ENCODE measurements at regions not wholly inside any gene's neighbourhood (a gene's known extent, or its start where the extent isn't known, plus 50 kb on each side); places are given as distances from the start of the nearest gene placed in this dataset.
"Not testable (repeated sequence)": the region's sequence is repeated elsewhere in the genome, so short reads cannot be mapped to it uniquely, and the experiment has no call there.

DNA sequence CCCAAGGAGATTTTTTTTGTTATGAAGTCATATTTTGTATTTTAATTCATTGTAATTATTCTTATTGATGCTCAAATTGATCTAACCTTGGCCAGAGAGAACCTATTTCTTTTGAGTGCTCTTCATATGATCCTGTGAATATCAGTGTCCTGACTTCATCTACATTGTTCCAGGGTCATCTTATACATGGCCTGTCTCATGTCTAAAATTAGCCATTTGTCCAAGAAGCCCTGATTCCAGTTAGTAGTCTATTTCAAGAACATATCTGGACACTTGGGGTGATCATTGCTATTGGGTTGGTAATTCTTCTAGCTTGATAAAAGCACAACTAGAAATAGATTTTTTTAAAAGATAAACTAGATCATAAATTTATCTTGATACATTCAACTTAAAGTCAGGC lies 266.2 kb downstream of the SPRY1 start:
- ATAC-seq, result no peak
- no peak overlapping the region for H3K27ac Mint-ChIP-seq
- no peaks in the 10 kb centered on the region for H3K9me3 Mint-ChIP-seq
- peaks cover 27% of the 10 kb centered on the region for H3K27me3 Mint-ChIP-seq
- peaks cover under 1% of the 10 kb centered on the region for H3K4me1 Mint-ChIP-seq
- H3K4me3 Mint-ChIP-seq, result no peak overlapping the region
- no peaks in the 10 kb centered on the region for H3K36me3 Mint-ChIP-seq

DNA sequence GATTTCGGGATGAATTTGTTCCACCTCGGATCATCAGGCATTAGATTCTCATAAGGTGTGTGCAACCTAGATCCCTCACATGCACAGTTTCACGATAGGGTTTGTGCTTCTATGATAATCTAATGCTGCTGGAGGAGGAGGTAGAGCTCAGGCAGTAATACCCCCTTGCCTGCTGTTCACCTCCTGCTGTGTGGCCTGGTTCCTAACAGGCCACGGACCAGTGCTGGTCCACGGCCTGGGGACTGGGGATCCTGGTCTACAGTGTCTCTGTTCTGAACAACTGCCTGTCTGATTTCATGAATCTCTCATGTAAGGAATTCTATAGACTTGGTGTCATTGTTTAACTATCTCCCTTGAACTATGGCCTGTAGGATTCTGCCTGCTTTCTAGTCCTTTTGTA lies 269.9 kb downstream of the SPRY1 start:
- Mint-ChIP-seq H3K36me3 (no peaks in the 10 kb centered on the region), H3K4me3 (no peak overlapping the region), H3K27ac (no peak overlapping the region), H3K9me3 (no peaks in the 10 kb centered on the region), H3K27me3 (peaks cover 31% of the 10 kb centered on the region), H3K4me1 (peaks cover 3% of the 10 kb centered on the region)
- ATAC-seq, result no peak

DNA sequence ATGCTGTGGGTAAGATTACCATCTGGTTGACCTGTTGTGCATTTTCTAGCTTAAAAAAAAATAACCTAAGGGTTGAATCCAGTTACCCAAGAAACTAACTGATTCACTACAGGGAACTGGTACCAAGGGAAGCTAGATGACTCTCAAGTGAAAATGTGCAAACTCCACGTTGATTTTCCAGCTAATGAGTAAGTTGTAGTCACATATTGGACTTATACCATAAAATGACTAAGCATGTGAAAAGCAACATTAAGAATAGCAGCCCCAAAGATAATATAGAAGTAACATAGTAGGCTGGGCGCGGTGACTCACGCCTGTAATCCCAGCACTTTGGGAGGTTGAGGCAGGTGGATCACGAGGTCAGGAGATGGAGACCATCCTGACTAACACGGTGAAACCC lies 270.9 kb downstream of the SPRY1 start:
- Mint-ChIP-seq H3K4me1 (peaks cover 5% of the 10 kb centered on the region), H3K4me3 (no peak overlapping the region), H3K9me3 (no peaks in the 10 kb centered on the region), H3K27ac (no peak overlapping the region), H3K27me3 (peaks cover 33% of the 10 kb centered on the region), H3K36me3 (no peaks in the 10 kb centered on the region)
- ATAC-seq, result no peak

DNA sequence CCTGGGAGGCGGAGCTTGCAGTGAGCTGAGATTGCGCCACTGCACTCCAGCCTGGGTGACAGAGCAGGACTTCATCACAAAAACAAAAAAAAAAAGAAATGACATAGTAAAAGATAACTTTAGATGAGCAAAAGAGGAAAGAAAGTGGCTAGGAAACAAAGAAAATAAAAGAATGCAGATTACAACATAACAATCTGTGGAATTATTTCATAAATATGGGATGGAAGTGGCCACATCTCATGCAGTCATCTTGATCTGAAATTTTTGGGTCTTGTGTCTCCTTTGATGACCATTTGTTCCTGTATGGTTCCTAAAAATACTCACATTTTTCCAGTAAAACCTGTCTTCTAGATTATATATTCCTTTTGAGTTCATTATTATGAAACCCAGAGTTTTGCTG lies 271.4 kb downstream of the SPRY1 start:
- Mint-ChIP-seq H3K9me3 (no peaks in the 10 kb centered on the region), H3K4me1 (peaks cover 5% of the 10 kb centered on the region), H3K27me3 (peaks cover 36% of the 10 kb centered on the region), H3K27ac (no peak overlapping the region), H3K4me3 (no peak overlapping the region), H3K36me3 (no peaks in the 10 kb centered on the region)
- no peak for ATAC-seq

GRCh38 chr4:123671636-123672404 lies 275.2 kb downstream of the SPRY1 start:
- Mint-ChIP-seq H3K36me3 (no peaks in the 10 kb centered on the region), H3K4me1 (peaks cover 5% of the 10 kb centered on the region), H3K9me3 (no peaks in the 10 kb centered on the region), H3K4me3 (no peak overlapping the region), H3K27me3 (peaks cover 51% of the 10 kb centered on the region), H3K27ac (no peak overlapping the region)
- ATAC-seq, result peak; percentile 67

- no peak overlapping the region for H3K4me3 Mint-ChIP-seq
- no peaks in the 10 kb centered on the region for H3K9me3 Mint-ChIP-seq
- no peaks in the 10 kb centered on the region for H3K36me3 Mint-ChIP-seq
- peaks cover 50% of the 10 kb centered on the region for H3K27me3 Mint-ChIP-seq
- H3K27ac Mint-ChIP-seq, result no peak overlapping the region
- ATAC-seq, result no peak
- peaks cover 5% of the 10 kb centered on the region for H3K4me1 Mint-ChIP-seq
Observed at GRCh38 chr4:123672987-123673386, 276.4 kb downstream of the SPRY1 start.

DNA sequence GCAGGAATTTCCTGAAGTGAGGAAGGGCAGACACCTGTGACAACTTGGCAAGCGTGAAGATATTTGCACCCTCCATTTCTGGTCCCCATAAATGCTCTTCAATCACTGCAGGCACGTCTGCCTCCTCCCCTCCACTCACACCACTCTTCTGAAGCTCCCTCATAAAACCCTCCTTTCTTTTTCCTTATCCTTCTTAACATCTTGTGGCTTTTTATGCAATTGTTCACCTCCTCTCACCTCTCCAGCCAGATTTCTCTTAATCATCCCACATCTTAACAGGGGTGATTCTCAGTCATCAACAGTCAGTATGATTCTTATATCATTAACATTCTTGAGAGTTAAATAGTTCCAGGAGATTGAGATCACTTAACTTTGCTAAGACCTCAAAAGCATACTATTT lies 277.4 kb downstream of the SPRY1 start:
- peaks cover 55% of the 10 kb centered on the region for H3K27me3 Mint-ChIP-seq
- no peak overlapping the region for H3K4me3 Mint-ChIP-seq
- peaks cover 5% of the 10 kb centered on the region for H3K4me1 Mint-ChIP-seq
- H3K9me3 Mint-ChIP-seq, result no peaks in the 10 kb centered on the region
- no peaks in the 10 kb centered on the region for H3K36me3 Mint-ChIP-seq
- no peak for ATAC-seq
- H3K27ac Mint-ChIP-seq, result no peak overlapping the region

DNA sequence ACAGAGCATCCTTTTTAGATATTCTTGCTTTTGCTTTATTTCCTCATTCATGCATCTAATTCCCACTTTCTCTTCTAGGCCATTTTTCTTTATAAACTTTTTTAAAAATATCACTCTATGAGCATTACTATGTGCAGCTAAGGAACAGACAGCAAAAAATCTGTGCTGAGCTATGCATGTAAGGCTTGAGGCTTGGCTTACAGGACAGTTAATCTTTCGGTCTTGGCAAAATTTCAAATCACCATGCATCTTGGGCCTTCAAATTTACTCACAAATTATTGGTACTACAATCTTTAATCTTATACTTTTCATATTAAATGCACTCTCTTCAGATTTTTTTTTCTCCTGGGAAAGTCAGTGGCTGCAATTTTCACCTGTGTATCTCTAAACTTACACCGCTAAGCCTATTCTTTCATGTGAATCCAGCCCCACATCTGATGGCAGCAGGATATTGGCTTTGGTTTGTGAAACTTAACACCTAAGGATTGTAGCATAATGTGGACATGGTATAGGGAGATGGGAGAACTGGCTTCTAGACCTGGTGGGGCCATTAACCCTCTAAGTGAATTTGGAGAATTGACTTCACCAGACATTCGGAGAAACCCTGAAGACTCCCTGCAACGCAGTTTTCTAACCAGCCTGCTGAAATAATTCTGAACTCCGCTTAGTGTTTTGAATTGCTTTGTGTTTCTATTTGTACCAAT lies 278.3 kb downstream of the SPRY1 start:
- ATAC-seq, result no peak
- H3K9me3 Mint-ChIP-seq, result no peaks in the 10 kb centered on the region
- no peak overlapping the region for H3K4me3 Mint-ChIP-seq
- H3K27me3 Mint-ChIP-seq, result peaks cover 60% of the 10 kb centered on the region
- H3K27ac Mint-ChIP-seq, result no peak overlapping the region
- H3K36me3 Mint-ChIP-seq, result no peaks in the 10 kb centered on the region
- peaks cover 5% of the 10 kb centered on the region for H3K4me1 Mint-ChIP-seq

DNA sequence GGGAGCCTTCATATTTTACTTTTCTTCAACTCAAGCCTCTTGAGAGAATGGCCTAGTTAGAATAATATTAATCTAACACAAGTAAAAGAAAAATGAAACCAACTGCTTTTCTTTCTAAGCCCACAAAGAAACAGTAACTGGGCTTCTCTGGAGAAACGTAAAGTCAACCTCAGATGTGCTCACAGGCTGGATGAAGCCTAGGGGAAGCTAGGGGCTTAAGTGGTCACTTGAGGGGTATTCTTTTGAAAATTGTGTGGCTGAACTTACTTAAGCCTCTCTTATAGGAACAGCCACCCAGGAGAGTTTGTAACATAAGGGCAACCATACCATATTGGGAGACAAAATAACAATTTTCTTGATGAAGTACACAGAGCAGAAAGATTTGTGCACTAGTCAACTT lies 279.0 kb downstream of the SPRY1 start:
- H3K27me3 Mint-ChIP-seq, result peaks cover 60% of the 10 kb centered on the region
- no peak overlapping the region for H3K27ac Mint-ChIP-seq
- peaks cover 5% of the 10 kb centered on the region for H3K4me1 Mint-ChIP-seq
- no peak for ATAC-seq
- H3K36me3 Mint-ChIP-seq, result no peaks in the 10 kb centered on the region
- no peaks in the 10 kb centered on the region for H3K9me3 Mint-ChIP-seq
- H3K4me3 Mint-ChIP-seq, result no peak overlapping the region

DNA sequence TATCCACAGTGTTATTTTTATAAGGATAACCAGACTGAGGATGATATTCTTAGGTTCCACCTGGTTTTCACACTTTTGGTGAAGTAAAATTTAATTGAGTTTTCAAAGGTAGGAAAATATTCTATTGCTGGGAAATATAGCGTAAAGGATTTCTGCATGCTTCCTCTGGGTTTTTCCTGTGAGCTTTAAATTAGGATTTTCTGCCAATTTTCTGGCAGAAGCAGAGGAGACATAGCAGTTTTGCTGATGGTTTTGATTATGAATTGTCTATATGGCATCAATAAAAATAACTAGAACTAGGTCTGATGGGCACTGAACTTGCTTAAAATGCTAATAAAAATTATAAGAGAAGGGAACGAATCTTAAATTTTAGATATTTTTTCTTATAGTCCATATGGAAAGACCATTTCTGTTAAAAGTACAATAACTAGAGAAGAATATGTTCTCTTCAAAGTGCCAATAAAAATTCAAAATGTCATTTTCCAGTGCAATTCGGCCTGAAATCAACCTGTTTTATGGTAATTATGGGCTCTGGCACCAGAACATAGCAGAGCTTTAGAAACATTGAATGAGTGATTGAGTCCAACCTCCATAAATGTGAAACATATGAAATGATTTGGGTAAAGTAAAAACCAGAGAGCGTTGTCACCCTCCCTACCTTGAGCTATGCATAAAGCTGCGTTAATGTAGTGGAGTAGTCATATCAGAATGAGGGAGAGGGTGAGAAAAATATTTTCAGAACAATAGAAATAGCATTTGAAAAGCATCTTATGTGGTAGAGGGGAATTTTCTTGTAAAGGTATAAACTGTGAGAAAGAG lies 279.7 kb downstream of the SPRY1 start:
- peaks cover 55% of the 10 kb centered on the region for H3K27me3 Mint-ChIP-seq
- H3K4me3 Mint-ChIP-seq, result no peak overlapping the region
- no peak for ATAC-seq
- no peak overlapping the region for H3K27ac Mint-ChIP-seq
- peaks cover 5% of the 10 kb centered on the region for H3K4me1 Mint-ChIP-seq
- no peaks in the 10 kb centered on the region for H3K36me3 Mint-ChIP-seq
- no peaks in the 10 kb centered on the region for H3K9me3 Mint-ChIP-seq

DNA sequence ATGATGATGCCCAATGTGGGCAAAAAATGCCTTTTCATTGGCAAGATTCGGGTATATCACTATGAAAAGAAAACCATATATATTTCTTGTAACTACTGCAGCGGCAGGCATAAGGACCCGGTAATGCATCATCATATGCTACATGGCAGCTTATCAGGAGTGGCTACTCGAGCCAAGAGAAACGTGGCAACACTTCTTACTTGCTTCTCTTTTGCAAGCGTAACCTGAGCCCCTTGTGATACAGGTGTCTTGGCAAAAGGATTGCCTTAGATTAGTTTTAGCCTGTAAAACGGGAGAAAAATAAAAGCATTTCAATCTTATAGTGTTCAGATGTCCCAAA lies 280.3 kb downstream of the SPRY1 start:
- no peaks in the 10 kb centered on the region for H3K9me3 Mint-ChIP-seq
- H3K4me1 Mint-ChIP-seq, result no peaks in the 10 kb centered on the region
- no peak overlapping the region for H3K4me3 Mint-ChIP-seq
- no peaks in the 10 kb centered on the region for H3K36me3 Mint-ChIP-seq
- H3K27me3 Mint-ChIP-seq, result peaks cover 50% of the 10 kb centered on the region
- H3K27ac Mint-ChIP-seq, result no peak overlapping the region
- ATAC-seq, result no peak

- Mint-ChIP-seq H3K36me3 (no peaks in the 10 kb centered on the region), H3K4me3 (no peak overlapping the region), H3K9me3 (peaks cover 6% of the 10 kb centered on the region), H3K27ac (no peak overlapping the region), H3K4me1 (no peaks in the 10 kb centered on the region), H3K27me3 (peaks cover 36% of the 10 kb centered on the region)
- ATAC-seq, result no peak
Observed at GRCh38 chr4:123682931-123683330, 286.3 kb downstream of the SPRY1 start.

DNA sequence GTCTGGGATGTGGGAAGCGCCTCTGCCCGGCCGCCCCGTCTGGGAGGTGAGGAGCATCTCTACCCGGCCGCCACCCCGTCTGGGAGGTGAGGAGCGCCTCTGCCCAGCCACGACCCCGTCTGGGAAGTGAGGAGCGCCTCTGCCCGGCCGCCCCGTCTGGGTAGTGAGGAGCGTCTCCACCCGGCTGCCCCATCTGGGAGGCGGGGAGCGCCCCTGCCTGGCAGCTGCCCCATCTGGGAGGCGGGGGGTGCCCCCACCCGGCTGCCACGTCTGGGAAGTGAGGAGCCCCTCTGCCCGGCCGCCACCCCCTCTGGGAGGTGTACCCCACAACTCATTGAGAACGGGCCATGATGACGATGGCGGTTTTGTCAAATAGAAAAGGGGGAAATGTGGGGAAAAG lies 288.3 kb downstream of the SPRY1 start:
- H3K9me3 Mint-ChIP-seq, H3K27ac Mint-ChIP-seq, H3K4me3 Mint-ChIP-seq, ATAC-seq, H3K36me3 Mint-ChIP-seq, H3K4me1 Mint-ChIP-seq: not testable (repeated sequence)
- H3K27me3 Mint-ChIP-seq, result peaks cover 21% of the 10 kb centered on the region

DNA sequence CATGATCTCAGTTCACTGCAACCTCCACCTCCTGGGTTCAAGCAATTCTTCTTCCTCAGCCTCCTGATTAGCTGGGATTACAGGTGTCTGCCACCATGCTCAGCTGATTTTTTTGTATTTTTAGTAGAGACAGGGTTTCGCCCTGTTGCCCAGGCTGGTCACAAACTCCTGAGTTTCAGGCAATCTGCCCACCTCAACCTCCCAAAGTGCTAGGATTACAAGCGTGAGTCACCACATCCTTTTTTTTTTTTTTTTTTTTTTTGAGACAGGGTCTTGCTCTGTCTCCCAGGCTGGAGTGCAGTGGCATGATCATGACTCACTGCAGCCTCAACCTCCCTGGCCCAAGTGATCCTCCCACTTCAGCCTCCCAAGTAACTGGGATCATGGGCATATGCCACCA lies 298.9 kb downstream of the SPRY1 start:
- ATAC-seq, H3K27ac Mint-ChIP-seq, H3K27me3 Mint-ChIP-seq, H3K36me3 Mint-ChIP-seq, H3K9me3 Mint-ChIP-seq, H3K4me1 Mint-ChIP-seq, H3K4me3 Mint-ChIP-seq: not testable (repeated sequence)

GRCh38 chr4:123696687-123697086 lies 300.1 kb downstream of the SPRY1 start:
- no peak overlapping the region for H3K27ac Mint-ChIP-seq

More at GRCh38 chr4:123696687-123697086, 300.1 kb downstream of the SPRY1 start:
- ATAC-seq, result no peak
- H3K27me3 Mint-ChIP-seq, result peaks cover 9% of the 10 kb centered on the region
- no peaks in the 10 kb centered on the region for H3K36me3 Mint-ChIP-seq
- H3K4me3 Mint-ChIP-seq, result no peak overlapping the region
- no peaks in the 10 kb centered on the region for H3K4me1 Mint-ChIP-seq
- H3K9me3 Mint-ChIP-seq, result peaks cover 3% of the 10 kb centered on the region

Data from stimulated activated memory B cell treated with anti-CD40 and anti-IgM and Interleukin-4, amounts not matched to agents 10 μg/mL and 1 μg/mL and 100 μg/mL, for 72 hours (primary cell).